ENCODE measurements at regions not wholly inside any gene's neighbourhood (a gene's known extent, or its start where the extent isn't known, plus 50 kb on each side); places are given as distances from the start of the nearest gene placed in this dataset.

DNA sequence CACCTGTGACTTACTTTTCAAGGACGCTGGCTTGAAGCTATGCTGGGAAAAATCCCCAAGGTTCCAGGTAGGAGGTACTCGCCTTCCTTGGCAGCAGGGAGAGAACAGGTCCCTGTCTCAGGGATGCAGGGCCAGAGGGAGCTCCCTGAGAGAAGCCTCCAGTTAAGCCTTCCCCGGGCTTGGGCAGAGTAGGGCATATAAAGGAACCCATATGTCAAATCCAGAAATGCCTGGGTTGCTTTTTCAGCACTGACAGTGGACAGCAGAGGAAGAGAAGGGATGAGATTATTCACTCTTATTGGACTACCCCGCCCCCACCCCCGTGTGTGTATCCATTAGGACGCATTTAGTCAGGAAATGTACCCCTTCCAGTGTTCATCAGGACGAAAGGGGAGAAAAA, 89.3 kb upstream of the TEX51 start:
- DNase-seq, result peak in 1 of 42 donors; percentile 20
- intact Hi-C loops (cut with DNase I), result no loop called here

DNA sequence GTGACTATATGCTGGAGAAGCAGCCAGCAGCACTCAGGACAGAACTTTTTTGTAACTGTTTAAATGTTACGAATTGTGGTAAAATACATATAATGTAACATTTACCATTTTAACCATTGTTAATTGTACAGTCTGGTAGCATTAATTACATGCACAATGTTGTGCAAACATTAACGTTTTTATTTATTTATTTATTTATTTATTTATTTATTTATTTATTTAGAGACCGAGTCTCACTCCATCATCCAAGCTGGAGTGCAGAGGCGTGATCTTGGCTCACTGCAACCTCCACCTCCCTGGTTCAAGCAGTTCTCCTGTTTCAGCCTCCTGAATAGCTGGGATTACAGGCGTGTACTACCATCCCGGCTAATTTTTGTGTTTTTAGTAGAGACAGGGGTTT, 88.7 kb upstream of the TEX51 start:
- DNase-seq, result no peak
- intact Hi-C loops (cut with DNase I), result no loop called here

DNA sequence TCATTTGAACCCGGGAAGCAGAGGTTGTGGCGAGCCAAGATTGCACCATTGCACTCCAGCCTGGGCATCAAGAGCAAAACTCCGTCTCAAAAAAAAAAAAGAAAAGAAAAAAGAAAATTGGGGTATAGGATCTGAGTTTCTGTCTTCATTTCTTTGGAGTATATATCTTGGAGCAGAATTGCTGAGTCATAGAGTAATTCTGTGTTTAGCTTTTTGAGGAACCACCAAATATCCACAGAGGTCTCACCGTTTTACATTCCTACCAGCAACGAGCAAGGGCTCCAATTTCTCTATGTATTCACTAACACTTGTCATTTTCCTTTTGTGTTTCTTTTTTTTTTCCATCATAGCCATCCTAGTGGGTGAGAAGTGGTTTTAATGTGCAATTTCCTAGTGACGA, 87.6 kb upstream of the TEX51 start:
- DNase-seq, result no peak
- intact Hi-C loops (cut with DNase I), result no loop called here

DNA sequence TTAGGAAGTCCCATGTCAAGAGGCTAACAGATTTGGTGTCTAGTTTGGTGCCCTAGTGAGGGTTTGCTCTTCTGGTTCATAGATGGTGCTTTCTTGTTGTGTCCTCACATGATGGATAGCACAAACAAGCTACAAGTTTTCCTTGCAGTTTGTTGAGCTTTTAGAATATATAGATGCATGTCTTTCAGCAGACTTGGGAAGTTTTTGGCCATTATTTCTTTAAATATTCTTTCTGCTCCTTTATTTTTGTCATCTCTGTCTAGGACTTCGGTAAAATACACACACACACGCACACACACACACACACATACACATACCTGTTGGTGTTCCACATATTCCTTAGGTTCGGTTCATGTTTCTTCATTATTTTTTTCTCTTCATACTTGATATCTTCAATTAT, 81.5 kb upstream of the TEX51 start:
- intact Hi-C loops (cut with DNase I), result no loop called here
- no peak for DNase-seq

DNA sequence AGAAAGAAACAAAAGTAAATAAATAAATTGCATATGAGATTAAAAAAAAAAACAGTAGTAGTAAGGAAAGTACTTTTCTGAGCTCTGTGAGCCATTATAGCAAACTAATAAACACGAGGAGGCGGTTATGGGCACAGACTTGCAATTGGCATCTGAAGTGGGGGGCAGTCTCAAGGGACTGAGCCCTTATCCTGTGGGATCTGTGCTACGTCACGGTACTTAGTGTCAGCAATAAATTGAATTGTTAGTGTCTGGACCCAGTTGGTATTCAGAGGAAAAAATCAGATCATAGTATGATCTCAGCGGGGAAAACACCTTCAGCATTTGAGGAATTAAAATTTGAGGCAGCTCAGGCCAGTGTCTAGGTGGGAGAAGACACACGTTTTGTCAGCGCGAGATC, 76.6 kb upstream of the TEX51 start:
- no peak for DNase-seq
- intact Hi-C loops (cut with DNase I), result no loop called here

DNA sequence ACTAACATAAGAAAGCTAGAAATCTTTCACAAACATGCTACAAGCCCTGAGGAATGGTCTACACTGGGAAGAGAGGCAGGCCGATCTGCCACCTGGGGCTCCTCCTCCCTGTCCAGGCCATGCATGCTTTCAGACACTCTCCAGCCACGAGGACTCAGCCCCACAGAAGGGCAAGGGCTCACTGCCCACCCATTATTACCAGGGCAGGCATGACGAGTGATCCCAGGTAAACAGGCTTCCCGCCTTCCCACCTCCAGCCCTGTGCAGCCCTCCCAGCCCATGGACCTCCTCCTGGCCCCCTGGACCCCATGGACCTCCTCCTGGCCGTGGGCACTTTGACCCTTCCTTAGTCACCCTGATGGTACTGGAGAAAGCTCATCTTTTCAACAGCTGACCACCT, 75.8 kb upstream of the TEX51 start:
- intact Hi-C loops (cut with DNase I), result no loop called here
- DNase-seq, result no peak

DNA sequence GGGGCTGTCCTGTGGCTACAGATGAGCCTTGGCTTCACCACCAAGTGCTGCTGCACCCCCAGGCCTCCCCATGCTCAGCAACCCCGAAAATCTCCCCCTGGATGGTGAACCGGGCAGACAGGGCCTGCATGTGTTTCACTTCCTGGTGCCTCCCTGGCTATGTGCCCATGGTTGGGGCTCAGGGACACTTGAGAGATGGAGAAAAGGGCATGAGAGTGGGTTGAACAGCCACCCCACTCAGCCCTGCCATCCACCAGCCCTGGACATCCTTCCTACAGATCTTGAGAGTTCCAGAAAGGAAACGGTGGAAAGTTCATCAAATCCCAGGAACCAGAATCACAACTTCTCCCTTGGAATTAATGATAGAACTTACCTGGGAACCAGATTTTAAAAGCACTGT, 74.7 kb upstream of the TEX51 start:
- no peak for DNase-seq
- intact Hi-C loops (cut with DNase I), result no loop called here

DNA sequence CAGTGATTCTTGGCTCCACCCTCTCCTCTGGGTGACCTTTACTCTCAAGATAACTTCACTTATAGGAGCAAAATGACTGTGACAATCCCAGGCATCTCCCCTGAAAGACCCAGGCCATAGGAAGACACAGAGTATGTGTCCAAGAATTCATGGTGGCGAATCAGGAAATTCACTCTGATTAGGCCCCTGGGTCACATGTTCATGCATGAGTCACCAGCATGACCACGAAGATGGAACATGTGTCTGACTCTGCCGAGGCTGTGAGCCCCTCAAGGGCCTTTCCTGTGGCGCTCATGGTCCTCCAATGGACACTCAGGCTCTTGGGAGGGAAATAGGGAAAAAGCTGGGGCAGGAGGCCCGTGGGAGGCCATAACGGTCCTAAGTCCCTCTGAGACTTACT, 74.0 kb upstream of the TEX51 start:
- no peak for DNase-seq
- intact Hi-C loops (cut with DNase I), result no loop called here

DNA sequence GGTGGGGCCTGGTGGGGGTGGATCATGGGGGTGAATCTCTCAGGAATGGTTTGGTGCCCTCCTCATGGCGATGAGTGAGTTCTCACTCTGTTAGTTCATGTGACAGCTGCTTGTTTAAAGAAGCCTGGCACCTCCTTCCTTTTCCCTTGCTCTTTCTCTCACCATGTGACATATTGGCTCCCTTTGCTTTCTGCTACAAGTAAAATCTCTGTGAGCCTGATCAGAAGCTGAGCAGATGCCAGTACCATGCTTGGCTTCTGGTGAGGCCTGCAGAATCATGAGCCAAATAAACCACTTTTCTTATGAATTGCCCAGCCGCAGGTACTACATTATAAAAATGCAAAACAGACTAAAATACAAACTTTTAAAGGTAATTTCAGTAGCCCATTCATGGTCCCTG, 73.4 kb upstream of the TEX51 start:
- intact Hi-C loops (cut with DNase I), result no loop called here

DNA sequence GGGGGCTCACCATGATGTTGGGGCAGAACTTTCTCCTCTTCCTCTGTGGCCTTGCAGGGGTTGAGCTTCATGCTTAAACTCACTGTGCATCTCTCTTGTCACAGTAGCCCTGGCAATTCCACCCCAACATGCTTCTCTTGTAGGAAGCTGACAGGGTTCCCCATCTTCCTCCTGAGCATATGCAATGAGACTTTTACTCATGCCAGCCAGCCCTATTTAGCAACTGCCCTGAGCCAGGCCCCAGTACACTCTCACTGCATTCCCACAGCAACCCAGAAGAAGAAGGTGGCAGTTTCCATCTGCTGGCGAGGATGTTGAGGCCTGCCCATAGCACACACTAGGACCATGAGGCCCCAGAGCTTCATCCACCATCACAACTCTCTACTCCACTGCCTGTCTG, 72.2 kb upstream of the TEX51 start:
- intact Hi-C loops (cut with DNase I), result no loop called here
- DNase-seq, result no peak

More for the DNA sequence above, 73.4 kb upstream of the TEX51 start:
- DNase-seq, result peak in 3 of 42 donors; percentile 5 to 28 (median 16)

DNA sequence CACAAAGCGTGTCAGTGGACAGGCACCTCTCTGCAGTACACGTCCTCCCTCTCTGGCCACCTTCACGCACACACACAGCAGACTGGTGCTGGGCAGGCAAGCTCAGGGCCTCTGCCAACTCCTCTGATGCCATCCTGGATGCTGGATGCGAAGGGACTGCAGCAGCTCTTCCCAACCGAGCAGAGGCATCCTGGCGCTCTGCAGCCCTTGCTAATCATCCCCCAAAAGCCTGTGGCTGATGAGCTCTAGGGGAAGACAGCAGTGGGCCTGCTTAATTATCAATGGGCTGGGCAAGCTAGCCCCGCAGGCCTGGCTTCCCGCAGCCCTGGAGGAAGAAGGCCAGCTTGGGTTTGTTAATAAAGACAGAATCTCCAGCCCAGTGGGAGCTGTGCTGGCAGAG, 71.3 kb upstream of the TEX51 start:
- intact Hi-C loops (cut with DNase I), result no loop called here
- DNase-seq, result no peak

DNA sequence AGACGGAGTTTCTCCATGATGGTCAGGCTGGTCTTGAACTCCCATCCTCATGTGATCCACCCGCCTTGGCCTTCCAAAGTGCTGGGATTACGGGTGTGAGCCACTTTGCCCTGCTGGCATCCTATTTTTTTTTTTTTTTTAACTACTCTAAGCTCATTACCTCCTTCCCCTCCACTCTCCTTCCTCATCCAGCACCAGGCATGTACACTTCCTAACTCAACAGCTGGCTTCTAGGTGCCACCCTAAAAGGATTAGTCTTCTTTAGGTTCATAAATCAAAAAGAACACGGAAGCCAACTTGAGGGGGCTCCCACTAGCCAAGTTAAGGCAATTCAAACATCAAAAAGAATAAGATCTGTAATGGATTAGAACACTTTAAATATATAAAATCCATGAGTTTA, 70.6 kb upstream of the TEX51 start:
- no peak for DNase-seq
- intact Hi-C loops (cut with DNase I), result no loop called here

DNA sequence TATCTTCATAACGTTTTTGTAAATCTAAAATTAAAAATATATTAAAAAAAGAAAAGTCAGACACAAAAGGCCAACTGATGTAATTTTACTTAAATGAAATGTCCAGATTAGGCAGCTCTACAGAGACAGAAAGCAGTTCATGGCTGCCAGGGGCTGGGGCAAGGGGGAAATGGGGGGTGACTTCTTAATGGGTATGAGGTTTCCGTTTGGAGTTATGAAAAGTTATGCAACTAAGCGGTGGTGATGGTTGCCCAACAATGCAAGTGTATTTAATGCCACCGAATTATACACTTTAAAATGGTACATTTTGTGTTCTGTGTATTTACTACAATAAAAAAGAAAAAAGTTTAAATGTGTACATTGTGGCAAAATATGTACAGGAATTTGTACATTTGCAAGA, 70.2 kb upstream of the TEX51 start:
- intact Hi-C loops (cut with DNase I), result no loop called here
- no peak for DNase-seq

DNA sequence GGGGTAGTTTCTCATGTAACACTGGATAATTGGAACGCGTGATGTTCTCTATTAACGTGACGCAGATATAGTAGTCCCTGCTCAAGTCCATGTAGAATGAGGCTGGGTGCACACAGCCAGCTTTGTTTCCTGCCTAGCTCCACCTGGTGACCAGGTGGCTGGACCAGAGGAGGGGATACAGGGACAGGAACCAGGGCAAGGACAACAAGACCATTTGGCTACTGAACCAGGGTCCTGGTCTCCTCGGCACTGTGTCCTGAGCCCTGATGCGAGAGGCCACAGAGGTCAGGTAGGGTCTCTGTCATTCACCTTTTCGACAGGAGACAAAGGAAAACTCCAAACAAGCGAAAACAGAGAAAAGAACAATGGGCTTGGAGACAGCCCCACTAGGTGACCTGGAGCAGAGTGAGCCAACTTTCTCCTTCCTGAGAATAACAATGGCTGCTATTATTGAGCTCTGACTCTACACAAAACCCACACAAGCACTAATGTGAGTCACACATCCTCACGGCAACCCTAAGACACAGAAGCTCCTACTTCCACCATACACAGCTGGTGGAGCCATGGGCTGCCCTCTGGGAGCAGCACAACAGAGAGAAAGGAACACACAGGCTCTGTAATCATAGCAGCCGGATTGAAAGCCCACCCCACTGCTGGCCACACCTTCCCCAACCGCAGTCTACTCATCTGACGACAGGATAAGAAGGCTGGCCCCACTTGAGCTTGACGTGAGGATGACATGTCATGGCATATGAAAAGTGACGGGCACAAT, 67.3 kb upstream of the TEX51 start:
- DNase-seq, result peak in 12 of 42 donors; percentile 16 to 69 (median 34)
- intact Hi-C loops (cut with DNase I), result no loop called here

DNA sequence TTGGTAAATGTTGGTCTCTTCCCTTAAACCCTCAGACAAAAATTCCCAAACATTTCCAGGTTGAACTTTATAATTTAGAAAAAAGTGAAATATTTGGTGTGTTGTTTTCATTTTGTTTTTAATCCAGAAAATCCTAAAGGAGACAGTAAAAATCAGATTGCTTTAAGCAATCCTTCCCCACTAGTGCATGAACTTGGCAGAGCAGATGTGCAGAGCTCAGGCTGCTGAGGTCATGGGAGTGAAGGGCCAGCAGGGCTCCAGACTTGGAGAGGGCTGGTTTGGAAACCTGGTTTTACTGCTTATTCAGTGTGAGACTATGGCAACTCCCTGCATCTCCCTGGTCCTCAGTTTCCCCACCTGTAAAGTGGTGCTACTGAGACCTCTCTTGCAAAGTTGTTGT, 66.7 kb upstream of the TEX51 start:
- intact Hi-C loops (cut with DNase I), result no loop called here
- DNase-seq, result no peak

DNA sequence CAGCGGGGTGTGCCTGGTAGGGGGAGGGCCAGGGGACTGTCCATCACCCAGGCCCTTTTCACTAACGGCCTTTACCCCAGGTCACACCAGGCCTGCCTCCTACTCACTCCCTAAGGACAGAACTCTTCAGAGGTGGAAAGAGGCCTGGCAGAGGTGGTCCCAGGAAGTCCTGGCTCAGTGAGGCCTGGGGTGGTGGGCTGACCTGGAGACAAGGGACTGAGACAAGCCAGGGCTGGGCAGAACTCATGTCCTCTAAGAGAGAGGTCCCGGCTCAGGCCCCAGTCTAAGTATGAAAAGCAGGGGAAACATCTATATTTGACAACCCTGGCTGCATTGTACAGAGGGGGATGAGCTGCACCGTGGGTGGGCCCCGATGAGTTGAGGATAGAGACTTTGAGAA, 65.9 kb upstream of the TEX51 start:
- intact Hi-C loops (cut with DNase I), result no loop called here

DNA sequence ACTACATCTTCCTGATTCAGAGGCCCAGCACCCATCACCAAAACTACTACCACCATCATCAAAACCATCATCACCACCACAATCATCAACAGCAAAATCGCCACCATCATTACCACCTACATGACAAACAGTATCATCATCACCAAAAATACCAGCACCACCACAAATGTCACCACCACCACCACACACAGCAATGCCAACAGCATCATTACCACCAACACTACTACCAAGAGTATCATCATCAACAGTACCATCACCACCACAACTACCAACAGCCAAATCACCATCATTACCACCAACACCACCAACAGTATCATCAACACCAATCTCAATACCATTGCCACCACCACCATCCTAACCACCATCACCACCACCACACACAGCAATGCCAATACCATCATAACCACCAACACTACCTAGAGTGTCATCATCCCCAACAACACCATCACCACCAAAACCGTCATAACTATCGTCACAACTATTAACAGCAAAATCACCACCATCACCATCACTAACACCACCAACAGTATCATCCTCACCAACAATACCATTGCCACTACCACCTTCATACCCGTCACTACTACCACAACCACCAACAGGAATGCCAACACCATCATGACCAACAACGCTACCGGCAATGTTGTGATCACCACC, 64.6 kb upstream of the TEX51 start:
- DNase-seq, result no peak
- intact Hi-C loops (cut with DNase I), result no loop called here

More for the DNA sequence above, 65.9 kb upstream of the TEX51 start:
- DNase-seq, result no peak

DNA sequence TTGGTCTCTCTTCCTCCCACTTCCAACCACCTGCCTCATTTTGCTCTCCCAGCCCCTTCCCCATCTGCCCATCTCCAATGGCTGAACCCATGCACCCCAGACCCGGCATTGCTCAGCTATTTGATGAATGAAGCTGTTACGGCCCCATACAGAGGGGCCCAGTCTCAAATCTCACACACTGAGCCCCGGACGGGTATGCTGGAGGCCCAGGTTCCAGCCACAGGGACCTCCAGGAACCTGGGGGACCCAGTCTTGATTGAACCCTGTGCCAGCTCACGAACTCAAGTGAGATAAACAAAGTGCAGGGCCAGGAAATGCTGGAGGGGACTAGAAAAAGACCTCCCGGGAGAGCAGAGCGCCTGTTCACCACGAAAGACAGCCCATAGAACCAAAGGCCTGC, 63.4 kb upstream of the TEX51 start:
- DNase-seq, result no peak
- intact Hi-C loops (cut with DNase I), result no loop called here

DNA sequence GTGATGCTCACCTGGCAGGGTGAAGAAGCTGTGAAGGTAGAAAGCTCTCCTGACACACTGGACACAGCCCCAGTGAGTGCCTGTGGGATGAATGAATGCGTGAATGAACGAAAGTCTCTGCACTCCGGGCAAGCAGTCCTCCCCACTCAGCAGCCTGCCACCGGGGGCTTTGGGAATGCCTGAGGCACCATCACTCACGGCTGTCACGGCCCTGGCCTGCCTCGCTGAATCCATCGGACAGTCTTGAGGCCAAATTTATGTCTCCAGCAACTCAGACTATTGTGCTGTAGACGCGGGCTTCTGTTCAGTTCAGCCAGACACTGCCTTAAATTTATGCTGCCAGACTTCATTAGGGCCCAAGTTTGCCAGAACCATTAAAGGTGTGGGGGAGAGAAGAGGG, 62.9 kb upstream of the TEX51 start:
- no peak for DNase-seq
- intact Hi-C loops (cut with DNase I), result no loop called here

DNA sequence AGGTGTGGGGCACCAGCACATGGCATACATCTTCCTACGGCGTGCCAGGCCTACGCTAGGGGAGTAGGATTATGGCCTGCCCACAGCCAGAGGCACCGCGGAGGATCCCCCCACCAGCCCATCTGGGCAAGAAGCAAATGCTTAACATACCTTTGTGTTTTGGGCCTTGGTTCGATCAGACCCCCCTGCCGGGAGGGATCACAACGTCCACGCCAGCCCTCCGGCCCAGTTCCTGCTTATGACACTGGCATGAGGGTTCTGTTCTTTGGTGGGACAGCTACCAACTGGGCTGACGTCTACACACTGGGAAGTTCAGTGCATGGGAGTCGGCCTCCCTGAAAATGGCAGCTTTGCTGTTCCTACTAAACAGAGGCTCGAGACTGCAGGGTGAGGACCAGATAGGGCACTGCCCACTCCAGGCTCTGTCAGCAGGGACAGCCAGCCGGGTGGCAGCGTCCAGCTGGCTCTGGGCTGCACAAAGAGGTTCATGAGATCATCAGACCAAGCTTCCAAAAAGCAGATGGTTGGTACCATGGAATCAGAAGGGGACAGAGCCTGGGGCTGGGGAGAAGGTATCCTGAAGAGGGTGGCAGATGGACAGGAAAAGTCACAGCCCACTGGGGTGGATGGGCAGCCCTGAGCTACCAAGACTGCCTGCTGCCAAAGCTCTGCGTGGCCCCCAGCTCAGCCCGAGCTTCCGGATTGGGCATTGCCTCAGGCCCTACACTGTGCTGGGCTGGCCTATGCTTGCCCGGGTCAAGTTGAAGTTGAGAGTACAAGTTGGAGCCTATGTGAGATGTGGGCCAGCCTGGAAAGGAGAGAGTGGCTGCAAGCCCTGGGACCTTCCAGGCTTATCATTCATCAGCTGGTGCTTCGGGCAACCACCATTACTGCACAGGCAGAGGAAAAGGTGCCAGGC, 61.7 kb upstream of the TEX51 start:
- DNase-seq, result peak in 1 of 42 donors; percentile 3
- intact Hi-C loops (cut with DNase I), result no loop called here
